ENCODE measurements at regions not wholly inside any gene's neighbourhood (a gene's known extent, or its start where the extent isn't known, plus 50 kb on each side); places are given as distances from the start of the nearest gene placed in this dataset.

DNA sequence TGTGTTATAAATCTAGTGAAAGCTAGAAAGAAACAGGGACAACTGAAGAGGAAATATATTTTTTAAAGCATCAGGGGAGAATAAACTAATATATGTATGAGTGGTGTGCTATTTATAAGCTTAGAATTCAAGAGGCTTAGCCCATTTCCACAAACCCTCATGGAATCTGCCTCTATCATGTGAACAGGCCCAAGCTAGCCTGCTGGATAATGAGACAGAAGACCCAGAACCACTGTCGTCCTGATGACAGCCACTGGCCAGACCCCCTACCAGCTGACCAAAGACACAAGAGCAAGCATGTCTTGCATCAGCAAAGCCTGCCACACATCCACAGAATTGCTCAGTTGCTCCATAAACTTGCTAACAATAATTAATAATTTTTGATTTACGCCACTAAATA lies 382.3 kb upstream of the NXPH2 start:
- no peak for DNase-seq (ENCODE audit: low spot score)

DNA sequence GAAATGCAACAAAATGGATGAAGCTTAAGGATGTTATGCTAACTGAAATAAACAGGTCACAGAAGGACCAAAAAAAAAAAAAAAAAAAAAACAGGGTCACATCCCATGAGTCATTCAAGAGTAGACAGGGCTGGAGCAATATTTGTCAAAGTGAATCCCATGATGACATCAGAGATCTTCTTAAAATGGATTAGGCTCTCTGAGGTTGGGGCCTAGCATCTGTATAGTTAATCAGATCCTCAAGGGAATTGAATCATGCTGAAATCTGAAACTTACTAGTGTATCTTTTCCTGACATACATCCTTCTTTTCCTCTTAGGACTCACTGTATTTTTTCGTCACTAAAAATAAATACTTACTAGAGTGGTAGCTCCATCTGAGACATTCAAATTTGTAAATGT lies 380.6 kb upstream of the NXPH2 start:
- DNase-seq (ENCODE audit: low spot score): no peak

DNA sequence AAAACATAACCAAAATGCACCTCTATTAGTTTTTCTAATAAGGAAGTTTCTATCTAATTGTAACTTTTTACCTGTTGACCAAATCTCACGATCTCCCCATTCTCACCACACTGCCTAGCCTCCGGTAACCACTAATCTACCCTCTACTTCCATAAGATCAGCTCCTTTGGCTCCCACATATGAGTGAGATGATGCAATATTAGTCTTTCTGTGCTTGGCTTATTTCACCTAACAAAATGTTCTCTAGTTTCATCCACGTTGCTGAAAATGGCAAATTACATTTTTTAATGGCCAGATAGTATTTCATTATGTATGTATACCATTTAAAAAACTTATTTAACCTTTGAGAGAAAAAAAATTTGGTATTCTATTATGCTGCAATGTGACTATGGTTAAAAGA lies 379.0 kb upstream of the NXPH2 start:
- DNase-seq (ENCODE audit: low spot score): no peak

DNA sequence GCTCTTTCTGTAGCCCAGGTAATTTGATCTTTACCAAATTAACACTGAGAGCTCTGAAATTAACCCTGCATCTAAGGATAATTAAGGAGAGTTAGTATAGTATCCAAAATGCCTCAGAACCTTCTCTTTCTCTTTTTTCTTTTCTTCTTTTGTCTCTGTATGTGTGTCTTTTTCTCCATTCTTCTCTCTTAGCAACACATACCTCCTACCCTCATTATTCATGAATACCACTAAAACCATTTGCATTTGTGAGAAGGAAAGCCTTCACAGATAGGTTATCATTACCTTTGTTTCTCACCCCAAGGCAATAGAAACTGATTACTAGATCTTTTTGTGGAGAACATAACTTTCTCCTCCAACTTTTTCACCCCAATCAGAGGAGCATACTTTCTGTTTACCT lies 376.5 kb upstream of the NXPH2 start:
- DNase-seq (ENCODE audit: low spot score): no peak

DNA sequence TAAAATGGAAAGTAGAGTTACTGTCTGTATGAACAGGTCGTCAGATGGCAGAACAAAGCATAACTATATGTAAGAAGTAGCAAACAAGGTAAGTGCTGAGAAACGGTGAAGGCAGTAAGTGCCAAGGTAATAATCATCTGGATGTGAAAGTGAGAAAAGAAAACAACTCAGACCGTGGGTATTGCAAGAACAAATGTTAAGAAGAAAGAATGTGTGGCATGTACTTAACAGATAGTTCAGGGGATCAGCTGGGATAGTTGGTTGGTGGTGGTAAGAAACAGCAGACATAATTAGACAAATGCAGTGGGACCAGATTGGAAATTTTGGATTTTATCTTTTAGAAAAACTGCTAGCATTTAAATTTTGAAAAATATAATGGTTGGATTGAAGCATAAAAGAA lies 375.8 kb upstream of the NXPH2 start:
- DNase-seq (ENCODE audit: low spot score): no peak

DNA sequence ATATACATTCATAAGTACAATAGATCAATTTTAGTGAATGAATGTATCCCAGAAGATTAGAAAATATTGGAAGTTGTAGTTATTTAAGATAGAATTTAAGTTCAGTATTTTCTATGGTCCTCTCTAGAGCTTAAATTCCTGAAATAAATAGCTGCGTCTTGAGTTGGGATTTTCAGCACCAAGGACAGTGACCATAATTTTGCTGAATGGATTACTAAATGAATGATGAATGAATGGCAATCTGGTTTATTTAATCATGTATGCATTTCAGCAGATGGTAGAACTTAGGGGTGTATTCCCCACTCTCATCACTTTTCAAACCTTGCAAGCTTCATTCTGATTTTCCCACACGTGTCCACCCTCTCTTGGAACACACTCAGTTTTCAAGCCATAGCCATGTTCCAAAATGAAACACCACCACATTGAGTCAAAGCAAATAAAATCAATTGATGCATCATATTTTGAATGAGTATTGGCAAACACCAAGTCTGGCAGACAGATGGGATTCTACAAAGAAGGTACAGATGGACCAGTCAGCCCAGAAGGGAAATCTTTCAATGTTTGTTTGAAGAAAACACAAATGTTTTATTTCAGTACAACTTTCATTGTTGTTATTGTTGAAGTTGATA lies 362.2 kb upstream of the NXPH2 start:
- DNase-seq (ENCODE audit: low spot score): peak; percentile 49

DNA sequence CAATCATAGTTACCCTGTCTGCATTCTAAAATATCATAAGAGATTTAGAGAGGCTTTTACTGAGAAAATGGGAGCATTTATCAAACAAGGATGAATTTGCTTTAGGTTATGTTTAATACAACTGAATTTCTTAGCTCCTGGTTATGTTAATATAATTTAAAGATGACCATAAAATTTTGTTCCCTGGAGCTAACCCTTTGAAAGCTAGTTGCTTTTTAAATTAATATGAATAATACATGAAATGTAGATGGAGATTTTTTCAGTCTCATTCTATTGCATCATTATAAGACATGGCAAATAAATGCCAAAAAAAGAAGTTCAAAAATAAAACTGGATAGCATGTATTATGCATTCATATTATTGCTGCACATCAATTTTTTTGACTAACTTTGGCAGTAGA lies 344.1 kb upstream of the NXPH2 start:
- no peak for DNase-seq (ENCODE audit: low spot score)

DNA sequence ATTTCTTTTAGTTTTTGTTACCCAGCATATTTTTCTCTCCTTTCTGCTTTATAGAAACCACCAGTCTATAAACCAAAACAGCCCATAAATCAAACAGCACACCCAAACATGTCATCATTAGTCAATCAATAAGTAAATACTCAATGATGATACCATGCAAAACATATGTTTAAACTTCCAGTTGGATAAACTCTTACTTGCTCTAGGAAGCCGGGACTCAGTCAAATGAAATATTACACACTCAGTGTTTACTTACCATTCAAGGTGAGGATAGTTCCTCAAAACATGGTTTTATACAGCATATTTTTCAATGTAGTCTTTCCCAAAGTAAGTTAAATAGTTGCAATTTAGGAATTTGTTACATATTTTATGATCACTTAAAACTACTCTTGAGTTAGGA lies 343.6 kb upstream of the NXPH2 start:
- no peak for DNase-seq (ENCODE audit: low spot score)

DNA sequence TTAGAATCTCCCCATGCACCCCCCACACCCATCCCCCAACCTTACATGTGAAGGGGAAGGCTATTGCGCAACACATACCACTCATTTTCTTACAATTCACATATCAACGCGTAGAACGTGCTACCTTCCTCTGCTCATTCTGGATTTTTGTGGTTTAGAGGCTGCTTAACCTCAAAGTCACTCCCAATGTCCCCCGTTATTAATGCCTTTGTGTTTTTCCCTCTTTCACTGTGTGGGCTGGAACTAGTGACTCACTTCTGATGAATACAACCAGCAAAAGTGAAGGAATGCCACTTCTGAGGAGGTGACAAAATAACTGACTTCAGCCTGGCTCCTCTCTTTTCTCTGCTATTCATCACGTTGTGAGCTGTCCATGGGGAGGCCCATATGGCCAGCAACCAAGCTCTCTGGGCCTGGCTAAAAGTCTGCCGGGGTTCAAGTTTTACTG lies 342.5 kb upstream of the NXPH2 start:
- DNase-seq (ENCODE audit: low spot score): peak; percentile 71

DNA sequence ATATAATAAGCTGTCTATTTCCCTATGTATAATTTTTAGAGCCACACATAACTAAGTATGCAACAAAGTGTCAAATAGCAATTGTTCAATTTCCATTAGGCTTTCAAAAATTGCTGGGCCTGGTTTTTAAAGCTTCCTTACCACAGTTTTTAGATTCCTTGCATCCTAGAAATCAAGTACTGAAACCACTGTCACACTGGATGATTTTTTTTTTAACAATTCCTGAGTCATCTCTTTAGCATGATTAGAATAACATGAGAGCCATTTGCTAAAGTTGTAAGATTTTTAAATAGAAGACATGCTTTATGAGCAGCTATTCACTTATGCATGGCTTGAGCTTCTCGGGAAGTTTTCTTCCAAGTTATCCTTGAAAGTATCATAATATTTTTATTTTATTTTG lies 319.5 kb upstream of the NXPH2 start:
- DNase-seq (ENCODE audit: low spot score): no peak

DNA sequence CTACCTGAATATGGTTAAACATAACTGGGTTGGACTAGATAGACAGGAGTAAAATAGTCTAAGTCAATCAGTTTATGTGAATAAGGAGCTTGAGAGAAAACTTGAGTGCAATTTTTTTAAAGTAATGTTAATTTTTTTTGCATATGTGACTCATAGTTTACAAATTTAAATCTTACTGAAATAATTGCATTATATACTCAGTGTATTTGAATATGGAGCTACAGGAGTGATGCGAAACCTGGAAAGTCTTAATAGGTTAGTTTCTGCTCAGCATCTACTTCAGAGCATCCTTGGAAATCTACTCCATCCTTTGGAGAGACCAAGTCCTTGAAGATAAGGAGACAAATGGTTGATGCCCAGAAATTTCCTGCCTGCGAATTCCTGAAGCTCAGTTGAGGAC lies 318.8 kb upstream of the NXPH2 start:
- no peak for DNase-seq (ENCODE audit: low spot score)

DNA sequence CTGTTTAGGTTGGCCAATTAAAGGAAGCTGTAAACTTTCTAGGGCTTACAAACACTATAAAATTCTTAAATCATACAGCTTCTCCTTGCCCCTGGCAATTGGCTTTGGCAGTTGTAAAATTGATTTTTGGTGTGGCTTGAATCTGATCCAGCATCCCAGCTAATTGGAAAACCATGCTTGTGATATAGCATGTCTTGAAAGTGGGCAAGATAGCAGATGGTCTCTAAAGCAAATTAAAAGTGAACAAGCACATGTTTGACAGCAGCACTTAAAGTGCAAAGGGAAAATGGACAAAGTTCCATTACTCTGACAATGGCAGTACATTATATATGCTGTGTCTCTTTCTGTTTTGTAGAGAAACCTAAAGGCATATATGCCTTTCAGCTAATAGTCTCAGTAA lies 302.9 kb upstream of the NXPH2 start:
- no peak for DNase-seq (ENCODE audit: low spot score)

DNA sequence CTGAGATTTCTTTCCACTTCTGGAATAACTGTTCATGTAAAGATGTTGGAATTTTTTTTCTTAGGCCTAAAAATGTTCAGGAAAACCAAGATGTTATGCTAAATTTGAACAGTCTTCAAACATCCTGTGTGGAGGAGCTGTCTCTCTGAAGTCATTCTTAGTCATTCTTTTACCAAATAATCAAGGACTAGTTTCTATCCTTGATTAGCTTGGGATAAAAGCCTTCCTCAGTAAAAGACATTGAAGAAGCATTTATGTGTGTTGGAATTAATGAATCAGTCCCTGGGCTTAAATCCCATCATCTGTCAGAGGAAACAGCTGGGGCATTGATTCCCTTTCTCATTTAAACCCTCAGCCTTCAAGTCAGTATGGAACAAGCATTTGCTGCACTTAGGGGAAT lies 300.1 kb upstream of the NXPH2 start:
- no peak for DNase-seq (ENCODE audit: low spot score)

DNA sequence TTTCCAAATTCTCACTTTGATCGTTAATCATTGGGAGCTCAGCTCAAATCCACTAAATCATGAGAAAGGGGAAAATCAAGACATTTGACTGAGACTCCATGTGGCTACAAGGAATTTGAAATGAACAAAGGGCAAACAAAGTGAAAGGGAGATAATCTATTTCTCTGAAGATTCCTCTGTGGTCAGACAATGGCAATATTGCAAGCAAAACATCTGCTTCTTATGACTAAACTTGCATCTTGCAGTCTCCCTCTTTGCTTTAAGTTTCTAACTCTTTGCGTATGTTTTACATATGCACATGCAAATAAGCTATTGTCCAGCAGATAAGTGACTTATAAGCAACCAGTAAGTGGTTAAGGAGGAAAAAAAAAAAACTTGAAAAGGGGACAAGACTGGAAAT lies 299.1 kb upstream of the NXPH2 start:
- DNase-seq (ENCODE audit: low spot score): no peak

DNA sequence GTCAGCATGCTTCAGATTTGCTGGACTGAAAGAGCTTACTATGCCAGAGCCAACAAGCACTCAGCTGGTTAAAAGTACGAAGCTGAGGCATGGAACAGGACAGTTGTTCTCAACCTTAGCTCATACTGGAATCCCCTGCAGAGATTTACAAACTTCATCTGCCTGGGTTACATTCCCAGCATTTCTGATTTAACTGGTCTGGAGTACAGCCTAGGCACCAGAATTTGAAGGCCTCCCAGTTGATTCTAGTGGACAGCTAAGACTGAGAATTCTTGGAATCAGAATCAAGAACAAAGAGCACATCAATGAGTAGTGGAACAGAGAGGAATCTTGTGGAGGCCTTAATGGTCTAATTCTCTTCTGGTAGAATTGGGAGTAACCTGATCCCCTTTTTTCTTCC lies 298.2 kb upstream of the NXPH2 start:
- DNase-seq (ENCODE audit: low spot score): no peak

DNA sequence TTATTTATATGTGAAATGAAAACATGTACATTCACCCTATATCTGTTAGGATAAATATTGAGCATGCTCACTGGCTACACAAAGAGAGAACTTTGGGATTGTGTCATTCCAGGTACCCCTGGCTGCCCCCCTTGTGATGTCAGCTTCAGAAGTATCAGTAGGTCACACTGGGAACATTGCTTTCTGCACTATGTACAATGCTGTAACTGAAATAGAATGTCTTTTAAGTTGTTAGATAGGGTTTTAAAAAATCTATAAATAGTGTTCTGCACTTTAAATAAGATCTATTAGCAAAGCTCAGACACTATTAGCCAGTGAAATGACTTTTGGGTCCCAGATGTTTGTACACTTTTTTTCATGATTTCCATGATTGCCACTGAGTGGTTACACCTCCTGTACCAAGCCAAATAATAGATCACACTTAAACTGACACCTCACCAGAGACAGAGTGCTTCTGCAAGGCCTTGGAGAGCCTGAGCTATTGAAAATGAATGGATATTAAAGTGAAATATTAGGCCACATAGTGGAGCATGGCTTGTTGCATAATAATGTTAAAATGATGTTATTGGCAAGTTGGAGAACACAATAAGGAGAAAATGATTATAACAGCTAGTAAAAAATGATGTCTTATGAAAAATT lies 297.0 kb upstream of the NXPH2 start:
- no peak for DNase-seq (ENCODE audit: low spot score)

DNA sequence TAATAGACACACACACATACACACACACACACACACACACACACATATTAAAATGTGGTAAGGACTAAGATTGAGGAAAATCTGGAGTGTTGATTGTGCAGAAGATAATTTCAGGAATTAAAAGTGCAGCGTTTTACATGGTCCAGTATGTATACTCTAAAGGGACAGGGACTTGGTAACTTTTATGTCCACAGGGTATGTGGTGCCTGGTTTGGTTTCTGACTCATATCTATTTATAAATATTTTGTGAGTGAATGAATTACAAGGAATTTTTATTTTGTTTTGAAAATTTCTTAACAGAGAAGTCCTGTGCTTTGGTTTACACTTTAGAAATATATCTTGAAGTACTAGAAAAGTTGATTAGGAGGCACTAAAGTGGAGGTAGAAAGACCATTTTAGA lies 287.7 kb upstream of the NXPH2 start:
- DNase-seq (ENCODE audit: low spot score): no peak

DNA sequence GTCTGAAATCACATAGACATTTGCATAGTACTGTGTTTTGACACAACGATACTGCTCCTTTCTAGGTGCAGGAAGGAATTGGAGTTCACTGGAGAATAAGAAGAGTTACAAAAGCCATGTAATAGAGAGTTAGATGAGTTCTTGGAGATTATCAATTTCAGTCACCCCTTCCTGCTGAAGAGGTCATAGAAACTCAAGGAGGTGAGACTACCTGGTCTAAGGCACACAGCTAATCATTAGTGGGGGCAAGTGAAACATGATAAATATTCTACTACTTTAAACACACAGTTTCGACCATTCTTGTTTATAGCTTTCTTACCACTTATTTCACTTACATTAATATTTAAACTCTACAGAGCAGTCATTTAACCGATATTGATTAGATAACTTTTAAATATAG lies 286.9 kb upstream of the NXPH2 start:
- no peak for DNase-seq (ENCODE audit: low spot score)

DNA sequence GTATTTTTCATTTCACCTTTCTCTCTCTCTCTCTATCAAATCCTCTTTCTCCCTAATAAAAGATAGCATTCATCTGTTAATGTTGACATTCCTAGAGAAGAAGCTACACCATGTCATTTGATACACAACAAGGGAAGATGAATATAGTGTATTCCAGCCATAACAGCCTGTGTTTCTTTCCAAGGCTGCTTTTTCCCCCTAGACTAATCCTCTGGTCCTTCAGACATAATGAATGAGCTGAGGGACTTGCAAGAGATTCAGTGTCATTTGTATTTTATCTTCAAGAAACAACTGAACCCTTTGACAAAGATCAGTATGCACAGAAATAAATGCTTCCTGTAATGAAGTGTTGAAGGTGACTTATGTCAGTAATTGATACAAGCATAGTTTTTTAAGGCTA lies 284.0 kb upstream of the NXPH2 start:
- no peak for DNase-seq (ENCODE audit: low spot score)

DNA sequence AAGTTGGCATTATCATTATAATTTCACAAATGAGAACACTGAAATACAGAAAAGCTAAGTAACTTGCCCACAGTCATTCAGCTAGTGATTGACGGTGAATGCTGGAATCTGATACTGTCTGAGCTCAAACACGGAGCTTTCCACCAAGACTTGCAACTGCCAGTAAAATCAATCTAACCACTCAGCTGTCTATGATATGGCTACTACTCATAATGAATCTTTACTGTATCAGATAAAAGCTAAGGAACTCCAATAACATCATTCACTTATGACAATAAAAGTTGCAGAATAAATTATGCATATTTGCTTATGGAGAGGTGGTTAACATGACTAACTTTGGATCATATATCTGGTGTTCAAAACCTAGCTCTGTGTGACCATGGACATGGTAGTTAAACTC lies 279.4 kb upstream of the NXPH2 start:
- DNase-seq (ENCODE audit: low spot score): no peak

DNA sequence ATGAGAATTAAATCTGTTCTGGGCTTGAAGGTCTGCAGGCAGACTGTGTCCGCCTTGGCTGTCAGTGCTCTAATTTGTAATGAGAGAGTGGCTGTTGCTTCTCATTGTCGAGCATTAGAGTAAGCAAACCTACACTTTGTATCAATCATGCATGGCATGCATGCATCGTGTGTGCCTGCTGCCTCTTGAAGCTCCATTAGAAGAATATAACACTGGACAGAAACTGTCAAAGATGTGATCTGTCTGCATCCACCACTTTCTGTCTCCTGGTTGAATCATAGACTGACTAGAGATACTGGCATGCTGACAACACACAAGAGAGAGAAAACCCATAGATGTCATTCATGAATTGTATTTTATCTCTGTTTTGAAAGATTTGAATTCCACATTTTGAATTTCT lies 275.0 kb upstream of the NXPH2 start:
- no peak for DNase-seq (ENCODE audit: low spot score)

DNA sequence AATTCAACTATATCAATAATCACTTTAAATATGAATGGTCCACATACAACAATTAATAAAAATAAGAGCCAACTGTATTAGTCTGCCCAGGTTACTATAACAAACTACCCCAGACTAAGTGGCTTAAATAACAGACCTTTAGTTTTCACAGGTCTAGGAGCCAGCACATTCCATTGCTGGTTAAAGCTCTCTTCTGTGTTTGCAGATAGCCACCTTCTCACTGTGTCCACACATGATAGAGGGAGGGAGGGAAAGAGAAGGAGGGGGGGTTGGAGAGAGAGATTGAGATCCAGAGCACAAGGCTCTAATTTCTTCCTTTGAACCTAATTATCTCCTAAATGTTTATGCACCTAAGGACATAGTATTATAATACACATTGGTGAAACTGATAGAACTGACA lies 267.8 kb upstream of the NXPH2 start:
- DNase-seq (ENCODE audit: low spot score): no peak

DNA sequence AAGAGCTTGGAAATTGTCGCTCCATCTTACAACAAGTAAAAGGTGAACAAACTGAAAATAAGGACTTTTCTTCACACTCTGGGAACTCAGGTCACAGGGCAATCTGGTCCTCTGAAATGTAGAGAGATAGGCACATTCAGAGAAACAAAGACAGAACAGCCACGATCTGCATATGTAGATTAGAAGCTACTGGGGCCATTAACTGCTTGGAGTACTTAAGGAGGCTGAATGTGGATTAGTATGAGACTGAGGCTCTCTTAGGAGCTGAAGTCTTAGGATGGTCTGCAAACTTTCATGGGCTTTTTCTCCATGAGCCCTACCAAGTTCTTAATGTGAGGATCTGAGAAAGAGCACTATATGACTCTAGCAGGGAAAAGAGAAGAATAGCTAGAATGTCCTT lies 265.3 kb upstream of the NXPH2 start:
- no peak for DNase-seq (ENCODE audit: low spot score)

DNA sequence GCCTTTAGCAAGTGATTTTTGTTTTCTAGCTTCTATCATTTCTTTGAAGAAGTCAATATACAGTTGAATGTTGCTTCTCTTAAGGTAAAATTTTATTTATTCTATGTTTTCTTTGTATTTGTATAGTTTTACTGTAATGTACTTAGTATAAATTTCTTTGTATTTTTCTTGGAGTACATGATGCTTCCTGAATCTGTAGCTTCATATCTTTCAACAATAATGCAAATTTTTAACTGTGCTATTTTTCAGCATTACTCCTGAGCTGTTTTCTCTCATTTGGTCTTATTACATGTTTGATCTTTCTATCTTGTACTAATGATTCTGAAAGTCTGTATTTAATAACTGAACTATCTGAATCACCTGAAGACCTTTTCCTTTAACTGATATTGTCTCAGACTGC lies 253.9 kb upstream of the NXPH2 start:
- no peak for DNase-seq (ENCODE audit: low spot score)
